ENCODE measurements at regions not wholly inside any gene's neighbourhood (a gene's known extent, or its start where the extent isn't known, plus 50 kb on each side); places are given as distances from the start of the nearest gene placed in this dataset.
"Not testable (repeated sequence)": the region's sequence is repeated elsewhere in the genome, so short reads cannot be mapped to it uniquely, and the experiment has no call there.

- TF ChIP-seq, protein P1, sequence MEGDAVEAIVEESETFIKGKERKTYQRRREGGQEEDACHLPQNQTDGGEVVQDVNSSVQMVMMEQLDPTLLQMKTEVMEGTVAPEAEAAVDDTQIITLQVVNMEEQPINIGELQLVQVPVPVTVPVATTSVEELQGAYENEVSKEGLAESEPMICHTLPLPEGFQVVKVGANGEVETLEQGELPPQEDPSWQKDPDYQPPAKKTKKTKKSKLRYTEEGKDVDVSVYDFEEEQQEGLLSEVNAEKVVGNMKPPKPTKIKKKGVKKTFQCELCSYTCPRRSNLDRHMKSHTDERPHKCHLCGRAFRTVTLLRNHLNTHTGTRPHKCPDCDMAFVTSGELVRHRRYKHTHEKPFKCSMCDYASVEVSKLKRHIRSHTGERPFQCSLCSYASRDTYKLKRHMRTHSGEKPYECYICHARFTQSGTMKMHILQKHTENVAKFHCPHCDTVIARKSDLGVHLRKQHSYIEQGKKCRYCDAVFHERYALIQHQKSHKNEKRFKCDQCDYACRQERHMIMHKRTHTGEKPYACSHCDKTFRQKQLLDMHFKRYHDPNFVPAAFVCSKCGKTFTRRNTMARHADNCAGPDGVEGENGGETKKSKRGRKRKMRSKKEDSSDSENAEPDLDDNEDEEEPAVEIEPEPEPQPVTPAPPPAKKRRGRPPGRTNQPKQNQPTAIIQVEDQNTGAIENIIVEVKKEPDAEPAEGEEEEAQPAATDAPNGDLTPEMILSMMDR (IDR thresholded peaks at IDR 0.05; ENCODE audit: insufficient read depth, low read depth, low read length, missing control alignments) = no peak
- no peak for DNase-seq (ENCODE audit: low read depth)
- H3K4me3 ChIP-seq (ENCODE audit: low read length) = no peak overlapping the region
Observed at GRCh38 chr22:22818861-22819855, 68.5 kb upstream of the IGLL5 start.

GRCh38 chr22:22820076-22820475 is 67.5 kb upstream of the IGLL5 start:
- TF ChIP-seq, protein P1 (IDR thresholded peaks at IDR 0.05; ENCODE audit: insufficient read depth, low read depth, low read length, missing control alignments) = no peak
- no peak for DNase-seq (ENCODE audit: low read depth)
- H3K4me3 ChIP-seq (ENCODE audit: low read length) = no peak overlapping the region

DNA sequence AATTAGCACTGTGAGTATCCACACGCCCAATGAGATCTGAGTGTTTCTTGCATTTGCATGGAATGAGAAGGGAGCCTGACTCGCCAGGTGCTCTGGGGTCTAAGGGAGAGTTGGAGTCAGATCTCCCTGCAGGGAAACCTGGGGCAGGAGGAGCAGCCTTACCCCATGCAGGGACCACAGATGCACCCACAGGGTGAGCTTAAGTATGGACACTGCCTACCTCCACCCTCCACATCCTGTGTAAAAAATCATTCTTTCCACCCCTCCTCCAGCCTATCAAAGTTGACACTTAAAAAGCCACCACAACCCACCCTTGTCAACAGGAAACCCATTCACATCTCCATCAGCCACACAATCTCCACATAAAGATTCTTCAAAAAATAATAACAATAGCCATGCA is 67.0 kb upstream of the IGLL5 start:
- TF ChIP-seq, protein P1 (IDR thresholded peaks at IDR 0.05; ENCODE audit: insufficient read depth, low read depth, low read length, missing control alignments) = no peak
- H3K4me3 ChIP-seq (ENCODE audit: low read length) = no peak overlapping the region
- no peak for DNase-seq (ENCODE audit: low read depth)

- TF ChIP-seq, protein P1 (IDR thresholded peaks at IDR 0.05; ENCODE audit: insufficient read depth, low read depth, low read length, missing control alignments) = no peak
Observed at GRCh38 chr22:22821340-22821739, 66.3 kb upstream of the IGLL5 start.

GRCh38 chr22:22822106-22822505 is 65.5 kb upstream of the IGLL5 start:
- TF ChIP-seq, protein P1 (IDR thresholded peaks at IDR 0.05; ENCODE audit: insufficient read depth, low read depth, low read length, missing control alignments) = no peak
- DNase-seq (ENCODE audit: low read depth) = no peak

More at GRCh38 chr22:22821340-22821739, 66.3 kb upstream of the IGLL5 start:
- no peak for DNase-seq (ENCODE audit: low read depth)
- H3K4me3 ChIP-seq (ENCODE audit: low read length) = no peak overlapping the region

DNA sequence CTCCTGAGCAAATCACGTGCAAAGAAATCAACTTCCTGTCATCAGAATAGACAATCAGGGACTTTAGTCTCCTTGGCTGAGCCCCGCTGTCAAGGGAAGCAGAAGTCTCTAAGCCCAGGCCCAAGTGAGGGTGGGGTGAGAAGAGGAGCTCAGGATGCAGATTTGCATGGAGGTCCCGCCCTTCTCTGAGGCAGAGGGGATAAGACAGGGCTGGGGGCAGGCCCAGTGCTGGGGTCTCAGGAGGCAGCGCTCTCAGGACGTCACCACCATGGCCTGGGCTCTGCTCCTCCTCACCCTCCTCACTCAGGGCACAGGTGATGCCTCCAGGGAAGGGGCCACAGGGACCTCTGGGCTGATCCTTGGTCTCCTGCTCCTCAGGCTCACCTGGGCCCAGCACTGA is 65.1 kb upstream of the IGLL5 start:
- H3K4me3 ChIP-seq (ENCODE audit: low read length); DNase-seq (ENCODE audit: low read depth): not testable (repeated sequence)

More at GRCh38 chr22:22822106-22822505, 65.5 kb upstream of the IGLL5 start:
- H3K4me3 ChIP-seq (ENCODE audit: low read length) = no peak overlapping the region

DNA sequence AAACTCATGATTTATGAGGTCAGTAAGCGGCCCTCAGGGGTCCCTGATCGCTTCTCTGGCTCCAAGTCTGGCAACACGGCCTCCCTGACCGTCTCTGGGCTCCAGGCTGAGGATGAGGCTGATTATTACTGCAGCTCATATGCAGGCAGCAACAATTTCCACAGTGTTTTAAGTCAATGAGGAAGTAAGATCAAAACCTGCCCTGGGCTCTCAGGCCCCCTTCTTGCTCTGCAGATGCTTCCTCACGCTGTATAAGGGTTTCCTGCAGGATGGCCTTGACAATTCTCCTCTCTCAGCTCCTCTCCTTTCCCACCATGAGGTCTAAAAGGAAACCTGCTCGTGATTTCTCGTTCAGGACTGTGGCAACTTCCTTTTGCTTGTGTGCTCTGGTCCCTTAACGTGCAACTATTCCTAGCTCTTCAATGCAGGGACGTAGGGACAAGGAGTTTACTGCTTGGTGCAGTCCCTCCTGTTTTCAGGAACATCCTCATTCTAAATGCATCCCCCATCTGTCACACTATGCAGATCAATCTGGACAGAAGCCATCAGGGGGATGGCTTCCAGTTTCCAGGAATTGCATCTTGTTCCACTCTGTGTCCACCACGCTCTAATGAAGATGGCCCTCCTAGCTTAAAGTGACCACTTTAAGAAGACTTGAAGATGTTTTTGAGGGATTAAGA is 64.3 kb upstream of the IGLL5 start:
- no peak for DNase-seq (ENCODE audit: low read depth)

More for the DNA sequence above, 64.3 kb upstream of the IGLL5 start:
- TF ChIP-seq, protein P1 (IDR thresholded peaks at IDR 0.05; ENCODE audit: insufficient read depth, low read depth, low read length, missing control alignments) = no peak
- no peak overlapping the region for H3K4me3 ChIP-seq (ENCODE audit: low read length)
